NCI-H748 (cell line): ENCODE measurements at regions not wholly inside any gene's neighbourhood (a gene's known extent, or its start where the extent isn't known, plus 50 kb on each side); places are given as distances from the start of the nearest gene placed in this dataset.
"Not testable (repeated sequence)": the region's sequence is repeated elsewhere in the genome, so short reads cannot be mapped to it uniquely, and the experiment has no call there.

Experiments used
- DNase-seq: peaks from one replicate; lab custom pipeline; 2025; ENCODE audit not compliant: unreplicated experiment; lab: John Stamatoyannopoulos, UW

DNA sequence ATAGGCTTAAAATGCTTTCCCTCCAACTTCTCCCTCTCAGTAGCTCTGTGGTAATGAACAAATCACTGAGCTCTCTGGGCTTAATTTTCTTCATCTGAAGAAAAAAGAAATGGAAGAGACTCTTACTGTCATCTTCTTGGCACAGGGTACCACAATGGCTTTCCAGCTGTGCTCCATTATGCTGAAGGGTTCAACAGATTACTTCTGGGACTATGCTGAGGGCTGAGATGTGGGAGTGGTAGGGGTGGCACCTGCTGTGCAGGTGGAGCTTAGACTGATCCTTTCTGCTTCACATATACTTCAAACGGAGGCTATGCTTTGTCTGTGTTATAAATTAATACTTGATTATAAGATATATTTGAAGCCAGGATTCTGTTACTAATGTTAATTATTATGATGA is 840.2 kb upstream of the C9orf72 start:
- DNase-seq = no peak

DNA sequence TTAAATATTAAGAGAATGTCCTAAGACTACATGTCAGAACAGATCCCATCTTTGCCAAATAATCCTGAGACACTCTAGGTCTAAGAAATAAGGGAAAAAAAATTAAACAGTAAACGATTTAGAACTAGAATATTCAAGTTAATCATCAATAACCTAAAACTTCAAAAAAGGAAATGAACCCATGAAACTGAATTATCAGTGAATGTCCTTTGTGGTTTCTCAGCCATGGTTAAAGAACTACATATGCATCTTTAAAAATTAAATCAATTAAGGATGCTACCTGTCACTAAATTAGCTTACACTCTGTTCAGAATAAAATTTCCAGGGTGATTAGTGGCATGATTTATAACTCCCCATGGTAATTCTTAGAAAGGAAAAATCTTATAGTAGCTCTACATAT is 850.0 kb upstream of the C9orf72 start:
- no peak for DNase-seq

DNA sequence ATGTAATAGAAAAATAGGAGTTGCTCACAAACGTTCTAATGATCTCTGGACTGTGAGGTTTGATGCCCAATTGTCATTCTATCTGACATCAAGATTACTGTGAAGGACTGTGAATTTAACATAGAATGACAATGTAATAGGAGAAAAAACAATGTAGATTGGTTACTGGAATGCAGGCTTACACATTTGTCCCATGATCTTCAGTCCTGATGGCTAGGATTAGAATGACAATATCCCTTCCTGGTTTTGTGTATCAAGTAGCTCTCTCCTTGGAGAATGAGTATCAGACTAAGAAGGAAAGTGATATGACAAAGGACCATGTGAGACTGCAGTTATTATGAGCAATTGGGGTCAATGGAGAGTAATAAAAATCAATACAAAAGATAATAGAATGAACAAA is 862.2 kb upstream of the C9orf72 start:
- no peak for DNase-seq

DNA sequence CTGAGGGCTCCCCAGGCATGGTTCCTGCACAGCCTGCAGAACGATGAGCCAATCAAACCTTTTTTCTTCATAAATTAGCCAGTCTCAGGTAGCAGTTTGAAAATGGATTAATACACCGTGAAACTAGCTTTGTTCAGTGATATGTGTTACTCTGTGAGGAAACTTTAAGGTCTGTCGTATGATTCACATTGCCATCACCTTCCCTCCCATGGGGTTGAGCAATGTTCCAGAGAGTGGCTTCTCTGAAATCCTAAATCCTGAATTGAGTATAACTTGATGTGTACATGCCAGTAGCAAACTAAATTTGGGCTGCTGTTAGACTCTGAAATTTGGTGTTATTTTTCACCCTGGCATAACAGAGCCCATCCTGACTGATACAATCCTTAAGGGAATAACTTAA is 866.4 kb upstream of the C9orf72 start:
- no peak for DNase-seq

DNA sequence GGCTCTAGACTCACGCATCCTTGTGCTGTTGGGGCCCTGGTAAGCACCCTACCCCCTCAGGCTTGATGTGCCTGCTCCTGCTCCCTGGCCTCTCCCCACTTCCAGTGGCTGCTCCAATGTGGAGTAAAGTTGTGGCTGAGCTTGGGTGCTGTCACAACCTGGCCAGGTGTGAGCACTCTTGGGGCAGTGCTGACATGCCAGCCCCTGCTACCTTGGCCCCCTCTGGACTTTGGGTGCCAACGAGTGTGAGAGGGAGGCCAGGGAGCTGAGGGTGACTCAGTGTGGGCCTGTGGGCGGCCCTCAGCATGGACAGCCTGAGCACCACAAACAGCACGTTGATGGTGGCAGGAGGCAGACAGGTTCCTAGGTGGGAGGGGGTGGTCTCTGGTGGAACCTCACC is 870.2 kb upstream of the C9orf72 start:
- no peak for DNase-seq

DNA sequence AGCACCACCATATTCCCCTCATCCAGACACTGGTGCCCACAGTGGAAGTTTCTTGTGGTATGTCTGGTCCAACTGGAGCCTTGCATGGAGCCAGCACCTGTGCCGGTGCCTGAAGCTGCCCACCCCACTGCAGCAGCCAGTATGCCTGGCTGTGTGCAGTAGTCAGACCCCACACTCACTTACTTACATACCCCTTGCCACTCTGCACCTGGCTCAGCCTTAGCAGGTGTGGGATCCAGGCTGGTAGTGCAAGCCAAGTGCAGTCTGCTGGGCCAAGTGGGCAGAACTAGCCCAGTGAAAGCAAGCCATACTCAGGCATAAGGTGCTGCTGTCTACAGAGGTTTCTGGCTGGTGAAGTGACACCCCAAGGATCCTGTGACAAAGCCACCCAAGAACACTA is 871.4 kb upstream of the C9orf72 start:
- no peak for DNase-seq

DNA sequence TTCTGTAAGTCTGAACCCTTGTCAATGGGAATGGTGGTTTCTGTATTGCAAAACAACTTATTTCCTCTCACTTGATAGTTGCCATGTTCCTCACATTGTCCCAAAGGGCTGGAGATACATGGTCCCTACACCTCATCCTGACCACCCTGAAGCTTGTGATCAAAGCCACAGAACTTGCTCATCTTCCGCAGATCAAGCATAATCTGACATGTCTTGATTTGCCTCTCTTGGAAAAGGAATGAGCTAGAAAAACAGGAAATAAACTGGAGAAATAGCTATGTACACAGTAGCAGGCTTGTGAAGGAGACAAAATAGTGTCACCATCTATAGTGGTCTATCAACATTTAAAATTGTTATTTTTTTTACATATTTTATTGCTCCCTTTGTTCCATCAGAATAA is 871.9 kb upstream of the C9orf72 start:
- DNase-seq = no peak

DNA sequence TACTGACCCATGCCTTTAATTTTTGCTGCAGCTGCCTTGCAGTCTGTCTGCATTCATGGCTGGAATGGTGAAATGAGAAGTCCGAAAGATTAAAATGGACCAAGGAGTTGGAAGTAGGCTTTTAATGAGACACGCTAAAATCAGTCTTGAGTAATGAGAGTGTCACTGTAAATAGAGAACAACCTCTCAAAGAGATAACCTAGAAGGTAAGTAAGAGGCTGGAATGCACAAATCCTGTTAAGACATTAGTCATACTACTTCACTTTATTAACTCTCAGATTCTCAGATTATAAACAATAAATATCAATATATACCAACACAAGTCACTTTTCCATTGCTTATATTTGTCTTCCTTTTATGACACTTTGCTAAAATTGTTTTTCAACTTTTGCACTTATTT is 880.6 kb upstream of the C9orf72 start:
- no peak for DNase-seq

DNA sequence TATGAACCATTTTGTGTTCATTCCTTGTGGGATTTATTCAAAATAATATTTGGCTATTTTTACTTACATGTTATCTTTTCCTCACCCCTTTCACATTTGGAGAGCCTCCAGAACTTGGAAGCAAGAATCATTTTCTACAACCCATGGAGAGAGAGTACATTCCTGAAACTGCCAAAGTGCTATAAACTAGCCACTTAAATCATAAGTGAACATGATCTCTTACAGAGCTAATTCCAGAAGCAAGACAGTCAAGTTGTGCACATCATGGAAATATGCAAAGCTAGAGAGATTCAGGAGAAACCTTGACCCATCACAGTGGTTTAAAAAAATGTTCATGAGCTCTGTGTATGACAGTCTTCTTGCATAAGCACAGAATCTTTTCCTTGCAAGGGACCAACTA is 883.6 kb upstream of the C9orf72 start:
- no peak for DNase-seq

DNA sequence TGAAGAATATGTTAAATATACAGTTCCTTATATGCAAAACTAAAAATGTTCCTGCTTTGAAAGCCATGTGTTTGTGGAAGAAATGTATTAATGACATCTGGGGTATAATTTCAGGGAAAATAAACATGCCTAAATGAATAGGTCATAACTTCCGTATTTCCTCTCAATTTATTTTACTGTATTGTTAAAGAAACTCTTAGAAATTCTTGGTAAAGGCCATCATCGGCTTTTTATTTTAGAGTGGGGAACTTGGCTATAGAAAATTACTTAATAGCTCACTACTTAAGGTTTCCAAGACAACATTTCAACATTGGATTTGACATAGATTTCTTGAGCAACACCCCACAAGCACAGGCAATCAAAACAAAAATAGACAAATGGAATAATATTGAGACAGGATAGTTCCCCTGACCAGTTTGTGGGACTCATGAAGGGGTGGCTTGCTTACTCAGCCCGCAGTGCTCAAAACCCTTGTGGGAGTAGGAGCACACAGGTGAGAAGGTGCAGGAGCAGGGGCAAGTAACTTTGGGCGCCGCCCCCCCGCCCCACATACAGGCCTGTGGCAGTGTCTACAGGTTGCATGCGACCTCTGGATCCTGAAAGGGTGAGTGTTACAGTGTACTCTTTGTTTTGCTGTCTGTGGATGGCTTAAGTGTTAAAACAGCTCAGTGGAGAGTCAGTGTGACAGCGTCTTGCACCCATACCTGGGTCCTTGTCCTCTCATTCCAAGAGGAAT is 891.4 kb upstream of the C9orf72 start:
- no peak for DNase-seq

DNA sequence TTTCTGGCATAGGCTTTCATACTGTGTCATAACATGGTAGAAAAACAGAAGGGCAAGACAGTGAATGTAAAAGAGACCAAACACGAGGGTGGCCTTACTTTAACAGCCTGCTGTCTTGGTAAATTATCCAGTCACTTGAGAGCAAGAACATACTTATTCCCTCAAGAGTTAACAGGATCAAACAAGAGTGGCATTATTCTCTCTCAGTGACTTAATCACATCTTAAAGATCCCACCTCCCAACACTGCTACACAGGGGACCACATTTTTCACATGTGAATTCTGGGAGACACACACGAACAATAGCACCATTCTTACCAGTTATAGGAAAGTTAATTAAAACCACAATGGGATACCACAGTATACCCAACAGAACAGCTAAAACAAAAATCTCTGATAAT is 898.0 kb upstream of the C9orf72 start:
- DNase-seq = no peak

DNA sequence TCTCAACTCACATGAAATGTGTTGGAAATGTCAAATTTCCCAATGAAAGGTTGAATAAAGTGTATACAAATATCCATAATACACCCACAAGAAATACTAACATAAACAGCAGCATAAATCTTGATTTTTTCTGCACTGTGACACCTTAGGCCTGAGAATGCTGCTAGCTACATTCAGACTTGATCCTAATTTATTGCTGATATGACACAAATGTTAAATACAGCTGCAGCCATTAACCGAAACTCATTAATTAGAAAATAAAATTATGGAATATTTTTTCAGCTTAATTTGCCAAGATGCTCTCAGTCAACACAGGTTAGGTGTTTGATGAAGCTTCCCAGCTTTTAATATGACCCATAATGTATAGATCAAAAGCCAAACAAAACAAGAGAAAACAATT is 914.3 kb upstream of the C9orf72 start:
- DNase-seq = no peak

DNA sequence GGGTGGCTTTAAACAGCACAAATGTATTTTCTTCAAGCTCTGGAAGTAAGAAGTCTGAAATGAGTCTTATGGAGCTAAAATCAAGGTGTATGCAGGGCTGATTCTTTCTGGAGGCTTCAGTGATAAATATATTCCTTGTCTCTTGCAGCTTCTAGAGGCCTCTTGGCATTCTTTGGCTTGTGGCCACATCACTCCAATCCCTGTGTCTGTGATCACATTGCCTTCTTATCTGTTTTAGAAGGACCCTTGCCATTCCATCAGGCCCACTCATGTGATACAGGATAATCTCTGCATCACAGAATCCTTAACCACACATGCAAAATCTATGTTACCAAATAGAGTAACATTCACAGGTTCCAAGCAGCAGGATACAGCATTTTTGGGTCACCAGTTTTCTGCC is 917.8 kb upstream of the C9orf72 start:
- no peak for DNase-seq

DNA sequence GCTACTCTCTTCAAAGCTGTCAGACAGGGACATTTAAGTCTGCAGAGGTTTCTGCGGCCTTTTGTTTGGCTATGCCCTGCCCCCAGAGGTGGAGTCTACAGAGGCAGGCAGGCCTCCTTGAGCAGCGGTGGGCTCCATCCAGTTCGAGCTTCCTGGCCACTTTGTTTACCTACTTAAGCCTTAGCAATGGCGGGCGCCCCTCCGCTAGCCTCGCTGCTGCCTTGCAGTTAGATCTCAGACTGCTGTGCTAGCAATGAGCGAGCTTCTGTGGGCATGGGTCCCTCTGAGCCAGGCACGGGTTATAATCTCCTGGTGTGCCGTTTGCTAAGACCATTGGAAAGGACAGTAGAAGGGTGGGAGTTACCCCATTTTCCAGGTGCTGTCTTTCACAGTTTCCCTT is 924.9 kb upstream of the C9orf72 start:
- not testable (repeated sequence) for DNase-seq

DNA sequence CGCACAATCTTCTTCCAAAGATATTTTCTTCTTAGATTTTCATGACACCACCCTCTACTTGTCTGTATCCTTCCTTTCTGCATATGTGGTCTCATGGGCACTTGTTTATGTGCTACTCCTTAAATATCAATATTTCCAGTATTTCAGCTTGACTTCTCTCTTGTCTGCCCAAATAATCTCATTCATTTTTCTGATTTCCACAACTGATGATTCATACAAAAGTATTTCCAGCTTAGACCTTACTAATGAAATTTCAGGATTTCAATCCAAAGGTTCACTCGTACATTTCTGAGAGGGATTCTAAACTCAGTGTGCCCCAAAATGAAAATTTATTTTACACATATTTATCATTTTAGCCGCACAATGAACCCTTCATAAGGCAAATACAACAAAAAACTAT is 928.9 kb upstream of the C9orf72 start:
- no peak for DNase-seq

DNA sequence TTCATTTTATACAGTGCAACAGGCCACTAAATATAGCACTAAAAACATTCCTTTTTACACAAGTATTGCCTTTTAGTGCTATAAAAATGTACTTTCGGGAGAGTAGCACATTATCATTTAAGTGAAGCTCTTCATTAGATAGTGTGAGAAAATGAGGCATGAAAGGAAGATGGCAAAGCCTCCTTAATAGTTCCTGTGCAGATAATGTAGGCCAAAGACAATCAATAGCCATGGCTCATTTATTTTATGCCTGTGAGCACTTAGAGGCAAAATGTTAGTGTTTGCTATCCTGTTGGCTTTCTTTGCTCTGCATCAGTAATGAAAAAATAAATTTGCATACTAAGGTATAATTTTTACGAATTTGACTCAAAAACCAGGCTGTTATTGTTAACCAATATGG is 929.5 kb upstream of the C9orf72 start:
- no peak for DNase-seq

DNA sequence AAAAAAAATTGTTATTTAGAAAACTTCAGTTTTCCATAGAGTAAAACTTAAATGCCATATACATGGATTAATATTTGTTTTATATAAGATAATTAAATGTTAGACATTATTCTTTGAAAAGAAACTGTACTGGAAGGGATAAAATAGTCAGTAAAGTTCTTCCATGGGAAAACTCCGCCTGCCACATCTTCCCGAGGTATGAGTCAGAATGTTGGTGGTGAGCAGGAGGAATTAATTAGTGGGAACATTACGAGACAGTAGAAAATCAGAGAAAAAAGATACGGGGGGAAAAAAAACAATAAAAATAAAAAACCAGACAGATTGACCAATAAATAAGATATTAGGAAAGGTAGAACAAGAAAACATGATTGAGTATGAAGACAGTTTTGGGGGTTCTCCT is 930.3 kb upstream of the C9orf72 start:
- no peak for DNase-seq

DNA sequence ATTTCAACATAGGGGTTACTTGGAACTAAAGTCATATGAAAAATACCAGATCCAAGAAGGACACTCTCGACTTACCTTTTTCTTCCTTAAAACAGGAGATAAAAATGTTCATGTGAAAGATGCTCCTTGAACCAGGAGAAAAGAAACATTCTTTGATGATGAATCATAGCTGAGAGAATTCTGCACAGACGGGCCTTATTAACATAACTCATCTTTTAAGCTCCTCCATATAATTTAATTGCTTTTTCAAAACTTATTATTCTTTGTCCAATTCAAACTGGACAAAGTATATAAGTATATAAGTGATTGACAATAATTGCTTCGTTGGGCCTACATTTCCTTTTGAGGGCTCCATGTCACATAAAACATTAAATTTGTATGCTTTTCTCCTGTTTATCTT is 945.2 kb upstream of the C9orf72 start:
- DNase-seq = no peak

DNA sequence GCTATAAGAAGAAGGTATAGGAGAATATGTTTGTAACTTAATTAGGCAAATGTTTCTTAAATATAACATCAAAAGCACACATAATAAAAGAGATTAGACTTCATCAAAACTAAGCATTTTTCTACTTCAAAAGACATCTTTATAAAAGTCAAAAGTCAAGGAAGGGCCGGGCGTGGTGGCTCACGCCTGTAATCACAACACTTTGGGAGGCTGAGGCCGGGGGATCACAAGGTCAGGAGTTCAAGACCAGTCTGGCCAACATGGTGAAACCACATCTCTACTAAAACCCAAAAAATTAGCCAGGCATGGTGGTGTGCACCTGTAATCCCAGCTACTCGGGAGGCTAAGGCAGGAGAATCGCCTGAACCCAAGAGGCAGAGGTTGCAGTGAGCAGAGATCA is 951.0 kb upstream of the C9orf72 start:
- not testable (repeated sequence) for DNase-seq

DNA sequence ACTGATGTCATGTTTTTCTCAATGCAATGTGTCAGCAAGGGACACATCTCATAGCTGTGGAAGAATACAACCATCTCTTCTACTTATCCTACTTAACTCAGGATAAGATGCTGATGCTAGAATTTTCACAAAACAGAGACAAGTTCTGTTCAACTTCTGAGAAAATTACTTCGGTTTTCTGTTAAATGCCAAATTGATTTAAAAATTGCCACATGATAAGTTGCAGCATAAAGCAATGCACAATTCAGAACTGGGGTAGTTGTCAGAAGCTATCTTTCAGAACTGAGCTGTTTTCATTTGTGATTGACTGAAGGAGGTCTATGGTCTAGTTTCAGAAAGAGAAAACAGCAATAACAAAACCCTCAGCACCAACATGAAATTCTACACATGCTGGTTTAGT is 954.8 kb upstream of the C9orf72 start:
- DNase-seq = no peak

DNA sequence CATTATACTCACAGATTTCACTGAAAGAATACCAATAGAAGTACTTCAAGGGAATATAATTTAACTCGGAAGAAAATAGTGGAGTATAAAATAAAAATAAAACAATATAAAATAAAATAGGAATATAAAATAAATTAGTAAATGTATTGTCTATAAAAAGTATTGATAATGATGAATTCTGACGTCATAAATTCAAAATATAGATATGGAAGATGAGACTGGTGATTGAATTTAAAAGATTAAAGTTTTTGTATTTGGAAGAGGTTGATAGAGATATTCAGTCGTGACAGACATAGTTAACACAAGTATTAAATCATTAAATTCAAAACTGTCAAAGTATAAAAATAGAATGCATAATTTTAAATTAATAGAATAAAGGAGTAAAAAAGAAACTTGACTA is 964.9 kb upstream of the C9orf72 start:
- DNase-seq = no peak

DNA sequence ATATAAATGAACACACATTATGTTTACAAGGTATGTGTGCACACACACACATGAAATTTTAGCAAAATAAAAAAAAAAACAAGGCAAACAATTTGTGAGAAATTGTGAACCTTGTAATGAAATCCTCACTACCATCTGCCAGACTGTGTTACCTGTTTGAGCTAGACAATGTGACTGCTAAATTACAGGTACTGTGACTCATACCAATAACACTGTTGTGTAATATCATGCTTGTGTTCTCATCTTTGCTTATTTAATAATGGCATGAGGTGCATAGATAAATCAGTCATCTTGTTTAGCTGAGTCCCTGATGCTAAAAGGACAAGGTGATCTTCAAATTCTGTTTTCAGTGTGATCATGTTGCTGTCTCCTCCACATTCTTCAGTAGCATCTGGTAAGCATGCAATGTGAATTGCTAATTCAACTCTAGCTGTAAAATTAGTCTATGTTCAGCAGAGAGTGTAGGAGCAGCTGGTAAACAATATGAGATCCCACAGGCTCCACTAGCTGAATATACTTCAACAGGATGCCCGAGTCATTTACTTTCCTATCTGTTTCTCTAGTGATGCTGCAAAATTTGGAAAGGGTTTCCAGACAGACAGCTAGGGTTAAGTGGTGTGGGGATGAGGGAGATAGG is 966.3 kb upstream of the C9orf72 start:
- peak; percentile 73 for DNase-seq

DNA sequence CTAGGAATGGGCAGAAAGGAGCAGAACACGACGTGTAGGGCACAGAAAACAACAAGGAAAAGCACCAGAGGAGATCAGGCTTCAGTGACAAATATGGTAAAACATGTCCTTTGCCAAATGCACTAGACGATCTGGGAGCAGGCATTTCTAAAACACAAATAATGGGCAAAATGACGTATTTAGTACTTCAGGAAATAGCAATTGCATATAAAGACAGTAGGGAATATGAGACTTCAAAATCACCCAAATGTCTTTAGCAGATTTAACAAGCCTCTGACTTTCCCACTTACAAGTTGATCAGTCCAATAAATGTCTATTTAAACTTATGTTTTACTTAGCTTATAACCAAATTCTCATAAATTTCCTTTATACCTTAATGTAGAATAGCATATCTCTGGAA is 969.6 kb upstream of the C9orf72 start:
- no peak for DNase-seq
